SK-N-SH (cell line): ENCODE measurements at regions not wholly inside any gene's neighbourhood (a gene's known extent, or its start where the extent isn't known, plus 50 kb on each side); places are given as distances from the start of the nearest gene placed in this dataset.
"Not testable (repeated sequence)": the region's sequence is repeated elsewhere in the genome, so short reads cannot be mapped to it uniquely, and the experiment has no call there.

Experiments
- CTCF ChIA-PET: fragments of 300-600, 350-600 bp; formaldehyde crosslinking; extraction: SDS; loops from one replicate; lab custom pipeline; 2021; lab: Yijun Ruan, JAX
- POLR2A ChIA-PET: fragments of 350-600 bp; sonication (Branson Sonifier 250); formaldehyde crosslinking; extraction: SDS; loops from one replicate; lab custom pipeline; 2020; ENCODE audit warnings: antibody characterized with exemption, inconsistent platforms; lab: Yijun Ruan, JAX
- DNase-seq: peaks from one replicate; pipeline ENCODE4 v3.0.0; 2012
- H2AFZ ChIP-seq: fragments of 200-600 bp; sonication (generic); 2 replicates; pipeline ENCODE4 v1.8.1; 2016; ENCODE audit warnings: antibody characterized with exemption, mild to moderate bottlenecking, low read depth
- H3F3A ChIP-seq: fragments of 200-600 bp; sonication (generic); replicated peaks from 2 replicates; pipeline ENCODE3; 2016; ENCODE audit warnings: antibody characterized with exemption, mild to moderate bottlenecking; ENCODE audit not compliant: insufficient read depth
- H3K27ac ChIP-seq, 2 experiments: fragments of 200-500 bp in 1 of 2; fragments of 200-600 bp in 1 of 2; sonication (Bioruptor generic) in 1 of 2; sonication (generic), shearing (Covaris generic) in 1 of 2; 2 replicates each; pipeline versions ENCODE4 v1.5.1 to v1.6.1; 2014 to 2016; ENCODE audit warnings: low read depth in 2 of 2, inconsistent platforms in 1 of 2, low read length in 1 of 2, mild to moderate bottlenecking in 1 of 2, mixed read lengths in 1 of 2
- H3K27me3 ChIP-seq: fragments of 200-600 bp; sonication (generic), shearing (Covaris generic); 2 replicates; pipeline ENCODE4 v1.6.1; 2016; ENCODE audit warnings: mixed run types; ENCODE audit not compliant: insufficient read depth
- H3K36me3 ChIP-seq, 2 experiments: fragments of 200-500 bp in 1 of 2; fragments of 200-600 bp in 1 of 2; sonication (Bioruptor generic) in 1 of 2; sonication (generic) in 1 of 2; replicated peaks in 1 of 2; 2 replicates each; pipeline versions ENCODE3 to v1.5.1; 2014 to 2016; ENCODE audit warnings: low read length in 1 of 2, mild to moderate bottlenecking in 1 of 2; ENCODE audit not compliant: insufficient read depth in 2 of 2, control insufficient read depth in 1 of 2
- H3K4me1 ChIP-seq, 2 experiments: fragments of 200-500 bp in 1 of 2; fragments of 200-600 bp in 1 of 2; sonication (Bioruptor generic) in 1 of 2; sonication (generic), shearing (Covaris generic) in 1 of 2; 2 replicates each; pipeline versions ENCODE4 v1.5.1 to v1.6.1; 2014 to 2016; ENCODE audit warnings: low read depth in 1 of 2, low read length in 1 of 2, mixed run types in 1 of 2; ENCODE audit not compliant: insufficient read depth in 2 of 2, control insufficient read depth in 1 of 2
- H3K4me2 ChIP-seq: fragments of 200-600 bp; sonication (generic), shearing (Covaris generic); 2 replicates; pipeline ENCODE4 v1.6.1; 2017; ENCODE audit warnings: mixed run types
- H3K4me3 ChIP-seq, 2 experiments: fragments of 200-500 bp in 1 of 2; fragments of 200-600 bp in 1 of 2; sonication (Bioruptor generic) in 1 of 2; sonication (generic), shearing (Covaris generic) in 1 of 2; 2 replicates each; pipeline versions ENCODE4 v1.5.1 to v1.8.1; 2014 to 2016; ENCODE audit warnings: low read depth in 2 of 2, inconsistent platforms in 1 of 2, low read length in 1 of 2, mild to moderate bottlenecking in 1 of 2, mixed read lengths in 1 of 2, moderate library complexity in 1 of 2
- H3K79me2 ChIP-seq: fragments of 200-600 bp; sonication (generic); 2 replicates; pipeline ENCODE4 v1.8.1; 2017; ENCODE audit warnings: mild to moderate bottlenecking; ENCODE audit not compliant: insufficient read depth
- H3K9ac ChIP-seq: fragments of 200-600 bp; sonication (generic); 2 replicates; pipeline ENCODE4 v1.6.1; 2017; ENCODE audit warnings: mixed run types
- H3K9me2 ChIP-seq: fragments of 200-600 bp; sonication (generic); 2 replicates; pipeline ENCODE4 v1.6.1; 2017; ENCODE audit warnings: mixed run types
- H3K9me3 ChIP-seq: fragments of 200-600 bp; sonication (generic); 2 replicates; pipeline ENCODE4 v1.6.1; 2017; ENCODE audit warnings: mixed run types, mild to moderate bottlenecking, moderate library complexity
- H4K20me1 ChIP-seq: fragments of 200-600 bp; sonication (generic); 2 replicates; pipeline ENCODE4 v1.6.1; 2017; ENCODE audit warnings: mild to moderate bottlenecking, mixed run types; ENCODE audit not compliant: insufficient read depth
- EP300 ChIP-seq, 2 experiments: IDR thresholded peaks; 2 replicates each; pipeline versions ENCODE4 v1.4.0 to v1.6.1; 2012; ENCODE audit warnings: borderline replicate concordance in 1 of 2, low read depth in 1 of 2, low read length in 1 of 2
- FOSL2 ChIP-seq: IDR thresholded peaks from 2 replicates; pipeline ENCODE4 v1.4.0; 2012; ENCODE audit warnings: low read depth, mild to moderate bottlenecking, moderate library complexity, borderline replicate concordance
- GATA2 ChIP-seq: sonication (generic); formaldehyde crosslinking; IDR thresholded peaks from 2 replicates; pipeline ENCODE4 v1.5.0; 2020; ENCODE audit warnings: mild to moderate bottlenecking, missing genetic modification reagents
- MAX ChIP-seq: IDR thresholded peaks from 2 replicates; pipeline ENCODE4 v1.4.0; 2012; ENCODE audit warnings: low read depth
- MEF2A ChIP-seq: IDR thresholded peaks from 2 replicates; pipeline ENCODE4 v1.4.0; 2012; ENCODE audit warnings: low read depth, borderline replicate concordance
- MXI1 ChIP-seq: IDR thresholded peaks from 2 replicates; pipeline ENCODE4 v1.6.1; 2012; ENCODE audit warnings: mild to moderate bottlenecking, low read depth, low read length, improper control_type of control experiment
- POLR2AphosphoS5 ChIP-seq: IDR thresholded peaks from 2 replicates; pipeline ENCODE4 v1.6.1; 2012; ENCODE audit warnings: low read depth, low read length
- RCOR1 ChIP-seq: fragments of 150-350 bp; IDR thresholded peaks from 2 replicates; pipeline ENCODE4 v1.6.1; 2017; ENCODE audit warnings: antibody characterized with exemption, low read length
- RXRA ChIP-seq: IDR thresholded peaks from 2 replicates; pipeline ENCODE4 v1.4.0; 2012; ENCODE audit warnings: low read depth, mild to moderate bottlenecking, borderline replicate concordance
- SIN3A ChIP-seq: IDR thresholded peaks from 2 replicates; pipeline ENCODE4 v1.6.1; 2012; ENCODE audit warnings: low read depth, mild to moderate bottlenecking, low read length, moderate library complexity, borderline replicate concordance
- TAF1 ChIP-seq: IDR thresholded peaks from 2 replicates; pipeline ENCODE4 v1.6.1; 2012; ENCODE audit warnings: low read depth, mild to moderate bottlenecking, low read length, moderate library complexity, borderline replicate concordance
- WGBS: methylation state at CpG from one replicate; pipeline ENCODE4 v1.1.6; 2017; ENCODE audit warnings: low lambda C conversion rate; 5-methylcytosine and 5-hydroxymethylcytosine counted together

GRCh38 chr2:220767591-220768255 lies 804.4 kb downstream of the EPHA4 start:
- Histone ChIP-seq H3K36me3 (no peaks in the 10 kb centered on the region), H3K79me2 (no peaks in the 10 kb centered on the region), H2AFZ (no peak overlapping the region), H3F3A (no peaks in the 10 kb centered on the region), H4K20me1 (no peaks in the 10 kb centered on the region), H3K4me3 (no peak overlapping the region), H3K9me3 (no peaks in the 10 kb centered on the region), H3K9ac (no peak overlapping the region), H3K9me2 (no peaks in the 10 kb centered on the region), H3K4me2 (no peak overlapping the region), H3K27ac (no peak overlapping the region), H3K27me3 (no peaks in the 10 kb centered on the region), H3K4me1 (no peaks in the 10 kb centered on the region)
- WGBS = 12% methylated on average over 3 of the region's 3 CpGs
- CTCF ChIA-PET = no interaction called here
- DNase-seq = no peak
- TF ChIP-seq RCOR1 = no peak
- POLR2A ChIA-PET = no interaction called here

- no peaks in the 10 kb centered on the region for H3K27me3 ChIP-seq
- H3K4me2 ChIP-seq = no peak overlapping the region
- no peak overlapping the region for H2AFZ ChIP-seq
- no peaks in the 10 kb centered on the region for H3F3A ChIP-seq
- CTCF ChIA-PET = no interaction called here
- WGBS = 3% methylated on average over 2 of the region's 2 CpGs
- H3K9me2 ChIP-seq = no peaks in the 10 kb centered on the region
- H3K9me3 ChIP-seq = no peaks in the 10 kb centered on the region
- no peak for DNase-seq
- no peaks in the 10 kb centered on the region for H4K20me1 ChIP-seq
- TF ChIP-seq MXI1 (no peak), MEF2A (no peak), GATA2 (CRISPR knock-in tag) (no peak)
- no peak overlapping the region for H3K9ac ChIP-seq
- no peak overlapping the region for H3K4me3 ChIP-seq
- no peaks in the 10 kb centered on the region for H3K36me3 ChIP-seq
- H3K79me2 ChIP-seq = no peaks in the 10 kb centered on the region
- H3K27ac ChIP-seq = no peak overlapping the region
- H3K4me1 ChIP-seq = no peaks in the 10 kb centered on the region
- POLR2A ChIA-PET = no interaction called here
Observed at GRCh38 chr2:220775856-220776488, 796.1 kb downstream of the EPHA4 start.

GRCh38 chr2:220779076-220779475 lies 793.0 kb downstream of the EPHA4 start:
- H3K27ac ChIP-seq, H3F3A ChIP-seq, H2AFZ ChIP-seq, H3K9me3 ChIP-seq, H3K79me2 ChIP-seq, H3K36me3 ChIP-seq, H4K20me1 ChIP-seq, DNase-seq, H3K9ac ChIP-seq, H3K27me3 ChIP-seq, CTCF ChIA-PET, POLR2A ChIA-PET, H3K4me3 ChIP-seq, H3K4me1 ChIP-seq, H3K9me2 ChIP-seq, H3K4me2 ChIP-seq: not testable (repeated sequence)

GRCh38 chr2:220779511-220779910 lies 792.6 kb downstream of the EPHA4 start:
- H3K4me1 ChIP-seq = no peaks in the 10 kb centered on the region
- no peaks in the 10 kb centered on the region for H3K9me2 ChIP-seq
- no peaks in the 10 kb centered on the region for H3K36me3 ChIP-seq
- no peak overlapping the region for H2AFZ ChIP-seq
- ChIA-PET CTCF (no interaction called here), POLR2A (no interaction called here)
- no peak for TF ChIP-seq TAF1
- no peak for TF ChIP-seq GATA2 (CRISPR knock-in tag)
- no peak for TF ChIP-seq SIN3A
- TF ChIP-seq MAX = no peak
- no peak for TF ChIP-seq POLR2AphosphoS5
- no peak for TF ChIP-seq RXRA
- TF ChIP-seq FOSL2 = no peak
- no peak for TF ChIP-seq EP300 (IDR thresholded peaks at IDR 0.05; ENCODE audit: borderline replicate concordance in 1 of 2, low read depth in 1 of 2, low read length in 1 of 2)
- H3K4me2 ChIP-seq = no peak overlapping the region
- no peaks in the 10 kb centered on the region for H3K27me3 ChIP-seq
- 6% methylated on average over 1 of the region's 1 CpG for WGBS
- no peaks in the 10 kb centered on the region for H3F3A ChIP-seq
- H3K27ac ChIP-seq = no peak overlapping the region
- H3K79me2 ChIP-seq = no peaks in the 10 kb centered on the region
- H4K20me1 ChIP-seq = no peaks in the 10 kb centered on the region
- no peaks in the 10 kb centered on the region for H3K9me3 ChIP-seq
- no peak overlapping the region for H3K9ac ChIP-seq
- H3K4me3 ChIP-seq = no peak overlapping the region
- DNase-seq = no peak
